Right ventricle myocardium superior (tissue), 1 donor: ENCODE measurements at regions not wholly inside any gene's neighbourhood (a gene's known extent, or its start where the extent isn't known, plus 50 kb on each side); places are given as distances from the start of the nearest gene placed in this dataset.

Experiments used
- ATAC-seq: fragments of 200-7000 bp; cut with Tn5 transposase; one replicate; pipeline ENCODE4 v1.9.1; 2020; ENCODE audit warnings: mild to moderate bottlenecking; ENCODE audit not compliant: poor library complexity
- DNase-seq: peaks from one replicate; pipeline ENCODE4 v3.0.0-alpha.2; 2020
- intact Hi-C: fragments of 100-400 bp; cut with DNase I; formaldehyde crosslinking; loops from one replicate; pipeline ENCODE4 v1.11.2; 2022
- donor health status: DM: no; HTN: yes; CAD: no; lungs with severe emphysema.

DNA sequence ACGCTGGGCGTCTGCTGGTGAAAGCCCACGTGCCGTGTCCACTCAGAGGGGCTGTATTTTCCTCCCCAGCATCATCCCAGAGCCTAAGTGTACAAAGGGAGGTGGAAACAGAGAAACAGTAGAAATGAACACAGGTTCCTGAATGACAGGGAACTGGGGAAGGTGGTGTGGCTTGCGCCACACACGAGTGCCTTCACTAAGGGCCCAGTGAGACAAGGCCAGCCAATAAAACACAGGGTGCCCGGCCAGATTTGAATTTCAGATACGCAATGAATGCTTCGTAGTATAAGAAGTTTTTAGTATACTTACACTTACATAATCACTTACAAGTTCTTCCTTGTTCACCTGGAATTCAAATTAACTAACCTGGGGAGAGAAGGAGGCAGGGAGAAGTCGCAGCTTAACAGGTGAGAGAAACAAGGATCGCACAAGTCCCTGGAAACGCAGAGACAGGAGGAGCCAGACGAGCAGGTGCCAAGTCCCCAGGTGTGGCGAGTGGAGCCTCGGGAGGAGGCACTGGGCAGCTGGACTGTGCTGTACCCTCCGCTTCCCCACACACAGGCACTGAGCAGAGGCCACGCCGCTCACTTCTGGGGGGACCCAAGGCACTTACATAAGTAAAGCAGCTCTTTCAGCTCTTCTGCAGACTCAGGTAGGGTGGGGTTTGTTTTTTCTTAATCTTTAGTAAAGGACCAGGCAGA is 105.2 kb upstream of the MGMT start:
- no peak for DNase-seq
- intact Hi-C loops = no loop called here
- no peak for ATAC-seq

DNA sequence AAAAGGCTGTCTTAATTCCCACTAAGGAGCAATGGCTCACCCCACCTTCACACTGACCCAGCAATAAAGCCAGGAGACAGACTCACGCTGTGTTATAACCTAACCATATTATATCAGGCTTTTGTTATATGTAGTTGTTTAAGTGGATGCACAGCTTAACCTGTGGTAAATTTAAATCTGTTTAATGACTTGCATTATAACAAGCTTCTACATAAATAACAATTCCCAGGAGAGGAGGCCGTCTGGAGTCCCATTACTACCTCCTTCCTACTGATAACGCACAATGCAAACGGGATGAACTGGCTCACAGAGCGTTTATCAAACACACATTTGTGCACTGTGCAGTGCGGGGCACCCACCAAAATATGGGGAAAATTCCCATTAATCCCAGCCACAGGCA is 102.1 kb upstream of the MGMT start:
- intact Hi-C loops = no loop called here
- no peak for DNase-seq
- ATAC-seq = no peak

DNA sequence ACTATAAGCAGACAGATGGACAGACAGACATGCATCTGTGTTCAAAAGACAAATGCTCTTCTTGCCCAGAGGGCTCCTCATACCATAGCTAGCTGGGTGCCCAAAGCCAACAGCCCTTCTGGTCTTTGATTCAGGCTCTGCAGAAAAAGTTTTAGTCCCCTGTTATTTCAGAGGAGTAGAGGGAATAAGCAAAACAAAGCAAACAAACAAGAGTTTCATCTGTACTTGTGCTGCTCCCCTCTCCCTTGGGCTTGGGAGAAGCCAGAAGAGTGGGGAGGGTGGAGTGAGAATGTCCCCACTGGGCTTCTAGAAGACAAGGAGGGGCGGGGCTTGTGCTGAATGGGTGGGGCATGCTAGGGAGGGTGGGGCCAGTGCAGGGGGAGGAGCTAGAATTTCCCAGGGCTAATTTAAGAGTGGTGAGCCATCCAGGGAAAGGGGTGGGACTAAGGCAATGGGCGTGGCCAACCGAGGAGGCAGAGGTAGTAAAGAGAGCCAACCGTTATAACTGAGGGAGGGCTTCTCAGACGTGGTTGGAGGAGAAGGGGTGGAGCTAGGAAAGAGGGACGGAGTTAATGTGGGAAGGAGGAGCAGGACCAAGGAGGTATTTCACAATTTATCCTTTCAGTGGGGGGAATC is 101.2 kb upstream of the MGMT start:
- ATAC-seq (no peak), DNase-seq (no peak)
- intact Hi-C loops = no loop called here

DNA sequence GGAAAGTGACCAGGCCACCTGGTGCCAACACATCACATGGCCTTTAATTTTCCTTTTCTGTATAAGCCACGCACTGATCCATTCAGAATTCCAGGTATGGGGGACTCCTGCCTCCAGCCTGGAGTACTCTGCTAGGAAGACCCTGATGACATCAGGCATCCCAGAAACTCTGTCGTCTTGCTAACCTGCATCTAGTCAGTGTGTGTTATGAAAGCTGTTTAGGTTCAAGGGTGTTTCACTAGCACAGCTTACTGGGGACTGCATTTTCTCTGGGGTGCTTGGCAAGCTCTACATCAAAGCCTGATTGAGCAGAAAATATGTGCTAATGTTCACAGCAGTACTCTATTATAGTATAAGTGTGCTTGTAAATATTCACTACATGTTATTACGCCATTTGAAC is 100.6 kb upstream of the MGMT start:
- DNase-seq (no peak), ATAC-seq (no peak)
- intact Hi-C loops = no loop called here

DNA sequence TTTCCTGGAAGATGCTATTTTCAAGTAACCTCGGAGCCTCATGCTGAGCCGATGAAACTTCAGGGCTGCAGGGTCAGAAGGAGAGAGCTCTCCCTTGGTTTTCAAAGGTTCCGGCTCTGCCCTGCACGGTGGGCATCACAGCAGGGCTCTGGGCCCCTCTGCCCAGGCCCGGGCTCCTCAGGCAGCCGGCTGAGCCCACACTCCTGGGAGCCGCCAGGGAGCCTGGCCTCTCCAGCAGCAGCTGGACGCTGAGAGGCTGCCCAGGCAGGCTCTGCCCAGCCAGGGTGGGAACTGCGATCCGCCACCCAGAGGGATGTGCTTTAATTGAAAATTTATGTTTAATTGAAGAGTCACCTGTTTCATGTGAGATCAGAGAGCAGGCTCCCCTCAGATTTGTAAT is 97.5 kb upstream of the MGMT start:
- DNase-seq (no peak), ATAC-seq (no peak)
- intact Hi-C loops = no loop called here

DNA sequence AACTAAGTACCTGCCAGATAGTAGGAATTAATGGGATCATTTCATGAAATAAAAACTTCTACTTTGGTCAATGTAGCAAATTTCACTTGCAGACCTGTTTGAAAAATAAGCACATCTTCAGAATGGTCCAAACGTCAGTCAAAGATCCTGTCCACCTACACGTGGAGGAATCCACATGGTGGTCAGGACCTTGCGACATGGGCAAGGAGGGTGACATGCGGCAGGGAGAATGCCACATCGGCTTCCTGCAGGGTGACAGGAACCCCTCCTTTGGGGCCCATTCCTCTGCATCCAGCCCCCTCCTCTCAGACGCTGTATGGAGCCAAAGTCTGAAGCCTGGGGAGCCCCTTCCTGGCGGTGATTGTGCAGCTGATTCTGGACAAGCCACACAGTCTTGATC is 95.5 kb upstream of the MGMT start:
- intact Hi-C loops = no loop called here
- ATAC-seq = no peak

DNA sequence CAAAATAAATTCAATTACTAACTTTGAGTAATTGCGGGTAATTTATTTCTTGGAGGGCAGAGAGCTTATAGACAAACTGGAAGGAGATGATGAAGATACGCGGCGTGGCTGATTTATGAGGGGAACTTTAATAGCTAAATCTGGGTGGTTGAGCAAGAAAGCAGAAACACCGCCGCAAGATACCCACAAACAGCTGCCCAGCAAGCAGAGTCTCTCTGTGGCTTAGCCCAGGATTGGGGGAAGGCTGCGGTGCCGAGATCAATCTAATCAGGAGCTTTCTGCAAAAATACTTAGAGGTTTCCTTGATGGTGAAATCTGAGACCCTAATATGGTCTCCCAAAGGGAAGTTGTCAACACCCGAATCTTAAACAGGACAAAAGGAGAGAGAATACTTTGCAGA is 94.9 kb upstream of the MGMT start:
- ATAC-seq = no peak
- DNase-seq = no peak
- intact Hi-C loops = no loop called here

More for the DNA sequence above, 95.5 kb upstream of the MGMT start:
- no peak for DNase-seq

DNA sequence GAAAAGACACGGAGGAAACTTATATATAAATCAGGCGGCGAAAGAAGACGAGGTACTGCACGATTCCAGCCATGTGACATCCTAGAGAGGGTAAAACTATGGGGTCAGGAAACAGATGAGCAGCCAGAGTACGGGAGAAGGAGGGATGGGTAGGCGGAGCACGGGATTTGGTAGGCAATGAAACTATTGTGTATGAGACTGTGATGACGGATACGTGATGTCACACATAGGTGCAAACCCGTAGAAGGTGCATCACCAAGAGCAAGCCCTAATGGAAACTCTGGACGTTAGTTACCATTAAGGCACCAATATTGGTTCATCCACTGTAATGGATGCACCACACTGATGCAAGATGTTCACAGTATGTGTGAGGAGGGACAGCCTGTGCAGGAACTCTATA is 93.8 kb upstream of the MGMT start:
- intact Hi-C loops = no loop called here
- no peak for ATAC-seq
- no peak for DNase-seq

DNA sequence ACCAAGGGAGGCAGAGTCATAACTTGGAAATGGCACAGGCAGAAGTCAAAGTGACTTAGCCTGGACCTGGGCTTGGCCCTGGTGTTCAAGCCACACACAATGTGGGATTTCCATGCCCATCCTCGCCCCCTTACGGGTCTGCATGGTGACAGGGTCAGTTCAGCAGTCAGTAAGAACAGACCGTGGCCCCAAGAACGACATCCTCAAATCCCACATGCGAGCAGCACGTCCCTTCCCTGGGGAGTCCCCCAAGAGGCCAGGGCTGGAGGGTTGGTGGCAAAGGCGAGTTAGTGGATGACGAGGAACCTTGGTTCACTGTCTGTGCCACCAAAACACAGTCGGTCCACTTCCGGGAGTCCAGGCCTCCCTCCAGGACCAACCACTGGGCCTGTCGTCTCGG is 93.3 kb upstream of the MGMT start:
- DNase-seq (no peak), ATAC-seq (no peak)
- intact Hi-C loops = no loop called here

DNA sequence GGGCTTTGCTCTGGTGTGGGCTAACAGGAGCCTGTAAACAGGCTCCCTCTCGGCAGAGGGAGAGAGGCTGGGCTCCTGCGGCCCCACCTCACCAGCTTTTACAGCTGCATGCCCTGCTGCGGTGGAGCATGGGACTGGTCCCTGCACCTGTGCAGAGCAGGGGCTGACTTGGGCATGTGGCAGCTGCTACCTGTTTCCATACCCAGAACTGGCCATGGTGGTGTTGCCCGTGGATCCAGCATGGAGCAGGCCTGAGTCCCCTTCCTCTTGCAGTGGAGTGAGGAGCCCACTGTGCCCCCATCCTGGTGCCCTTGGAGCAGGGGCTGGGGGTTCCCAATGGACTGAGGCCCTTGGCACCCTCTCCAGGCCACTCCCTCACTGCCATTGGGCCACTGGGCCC is 91.9 kb upstream of the MGMT start:
- intact Hi-C loops = no loop called here
- DNase-seq (no peak), ATAC-seq (no peak)

DNA sequence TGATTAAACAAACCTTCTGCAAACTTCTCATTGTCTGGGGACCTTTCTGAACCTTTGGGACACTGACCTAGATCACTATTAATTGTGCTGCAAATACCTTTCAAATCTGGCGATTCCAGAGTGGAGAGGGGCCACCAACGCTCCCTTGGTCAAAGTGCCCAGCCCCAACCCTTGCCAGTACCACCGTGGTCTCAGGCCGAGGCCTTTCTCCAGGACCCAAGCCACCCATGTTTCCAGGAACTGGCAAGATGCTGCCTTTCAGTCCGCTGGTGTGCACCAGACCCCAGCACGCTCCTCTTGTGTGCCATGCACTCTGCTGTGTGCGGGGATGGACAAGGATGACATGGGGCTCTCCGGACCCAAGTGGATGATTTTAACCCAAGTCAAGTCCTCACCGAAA is 91.1 kb upstream of the MGMT start:
- ATAC-seq = no peak
- DNase-seq = no peak
- intact Hi-C loops = no loop called here

DNA sequence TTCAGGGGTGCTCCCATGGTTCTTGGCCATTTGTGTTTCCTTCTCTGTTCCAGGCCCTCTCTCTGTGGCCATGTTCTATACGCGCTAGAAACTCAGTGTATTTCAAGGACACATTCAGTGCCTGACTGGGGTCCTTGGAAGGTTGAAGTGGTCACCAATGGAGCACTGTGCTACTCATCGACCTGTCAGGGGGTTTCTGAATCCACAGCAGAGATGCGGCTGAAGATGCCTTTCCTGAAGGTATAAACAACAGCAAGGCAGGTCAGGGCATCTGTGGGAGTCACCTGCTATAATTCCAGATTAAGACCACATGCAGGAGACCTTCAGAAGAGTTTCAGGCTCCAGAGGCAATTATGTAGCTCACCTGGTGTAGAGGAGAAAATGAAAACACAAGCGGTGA is 86.8 kb upstream of the MGMT start:
- DNase-seq = no peak
- no peak for ATAC-seq
- intact Hi-C loops = no loop called here

DNA sequence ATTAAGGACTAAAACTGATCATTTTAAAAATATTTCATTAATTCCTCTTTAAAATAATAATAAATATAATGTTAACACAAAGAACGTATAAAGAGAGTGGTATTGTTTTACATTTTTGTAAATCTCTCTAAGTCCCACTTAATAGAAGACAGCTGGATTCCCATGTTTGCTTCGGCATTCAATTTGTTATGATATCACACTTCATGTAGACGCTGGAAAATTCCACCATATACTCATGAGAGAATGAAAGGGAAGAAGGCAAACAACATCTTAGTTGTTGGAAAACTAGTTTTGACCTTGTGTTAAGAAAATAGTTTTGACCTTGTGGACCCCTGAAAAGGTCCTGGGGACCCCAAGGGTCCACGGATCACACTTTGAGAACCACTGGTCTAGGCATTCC is 85.3 kb upstream of the MGMT start:
- no peak for DNase-seq
- ATAC-seq = no peak
- intact Hi-C loops = no loop called here

DNA sequence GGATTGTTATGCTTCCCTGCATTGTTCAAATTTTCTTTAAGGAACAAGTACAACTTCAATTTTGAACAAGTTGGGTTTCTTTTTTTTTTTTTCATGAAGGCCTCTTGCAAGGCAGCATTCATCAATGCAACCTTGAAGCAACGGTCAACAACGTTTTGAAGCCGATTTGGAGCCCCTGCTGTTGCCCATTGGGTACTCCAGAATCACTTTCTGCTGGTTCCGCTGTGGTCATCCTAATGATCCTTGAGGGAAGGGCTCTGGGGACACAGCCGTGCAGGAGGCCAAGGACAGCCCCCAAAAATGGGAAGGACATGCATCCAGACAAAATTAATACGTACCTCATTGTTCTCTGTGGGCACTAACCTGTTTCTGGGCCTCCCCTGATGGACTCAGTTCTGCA is 84.6 kb upstream of the MGMT start:
- intact Hi-C loops = no loop called here
- no peak for DNase-seq
- ATAC-seq = no peak

DNA sequence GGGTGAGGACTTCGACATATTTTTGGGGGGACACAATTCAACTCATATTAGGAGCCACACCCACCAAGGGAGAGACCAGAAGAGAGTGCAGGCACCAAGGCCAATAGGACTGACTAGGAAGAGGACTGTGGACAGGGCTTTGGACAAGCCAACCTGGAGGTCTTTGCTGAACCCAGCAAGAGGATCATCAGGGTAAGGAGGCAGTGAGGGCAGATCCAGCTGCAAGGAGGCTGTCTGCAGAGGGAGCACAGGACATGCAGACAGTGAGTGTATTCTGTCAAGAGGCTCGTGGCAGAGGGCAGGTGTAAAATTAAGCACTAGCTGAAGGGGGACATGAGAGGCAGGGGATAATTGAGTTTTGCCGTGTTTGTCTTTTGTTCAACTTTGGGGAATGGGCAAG is 83.4 kb upstream of the MGMT start:
- intact Hi-C loops = no loop called here
- no peak for DNase-seq
- ATAC-seq = no peak

DNA sequence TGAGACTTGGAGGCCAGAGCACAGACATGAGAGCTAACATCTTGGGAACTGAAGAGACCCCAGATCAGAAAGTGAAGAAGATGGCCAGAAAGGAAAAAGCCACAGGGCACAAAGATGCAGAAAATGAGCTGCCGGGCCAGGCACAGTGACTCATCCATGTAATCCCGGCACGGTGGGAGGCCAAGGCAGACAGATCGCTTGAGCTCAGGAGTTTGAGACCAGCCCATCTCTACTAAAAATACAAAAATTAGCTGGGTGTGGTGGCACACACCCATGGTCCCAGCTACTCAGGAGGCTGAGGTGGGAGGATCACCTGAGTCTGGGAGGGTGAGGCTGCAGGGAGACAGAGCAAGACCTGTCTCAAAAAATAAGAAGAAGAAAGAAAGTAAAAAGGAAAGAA is 81.4 kb upstream of the MGMT start:
- no peak for ATAC-seq
- DNase-seq = no peak
- intact Hi-C loops = no loop called here

DNA sequence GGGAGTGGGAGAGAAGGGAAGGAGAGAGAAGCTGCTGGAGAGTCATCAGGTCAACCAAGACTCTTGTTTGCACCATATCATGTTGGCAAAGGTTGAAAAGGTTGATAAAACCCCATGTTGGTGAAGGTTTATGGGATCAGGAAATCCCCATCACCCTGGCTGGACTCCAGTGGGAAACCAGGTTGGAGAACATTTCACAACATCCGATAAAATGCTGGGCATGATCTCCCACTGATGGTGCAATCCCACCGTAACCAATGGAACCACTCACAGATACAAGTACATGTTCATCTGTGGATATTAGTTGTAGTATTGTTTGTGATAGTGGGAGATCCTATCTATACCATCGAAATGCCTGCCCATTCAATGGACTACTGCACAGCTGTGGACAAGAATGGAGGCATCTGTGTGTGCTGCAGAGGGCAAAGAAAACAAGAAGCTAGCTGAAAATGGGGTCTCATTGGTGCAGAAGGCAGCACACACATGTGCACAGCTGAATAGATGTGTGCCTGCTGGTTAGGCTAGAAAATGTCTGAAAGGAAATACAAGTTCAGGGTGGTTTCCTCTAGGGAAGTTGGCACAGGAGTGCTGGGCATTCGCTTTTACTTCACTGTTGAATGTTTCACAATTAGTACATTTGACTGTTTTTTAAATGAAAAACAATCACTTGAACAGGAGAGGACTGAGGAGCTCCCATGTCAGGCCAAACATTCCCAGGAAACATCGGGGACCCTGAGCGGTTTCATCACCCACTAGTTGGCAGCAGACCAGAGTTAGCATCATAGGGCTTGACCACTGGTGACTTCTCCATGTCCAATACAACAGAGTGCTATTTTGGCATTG is 80.4 kb upstream of the MGMT start:
- ATAC-seq (no peak), DNase-seq (no peak)
- intact Hi-C loops = no loop called here

DNA sequence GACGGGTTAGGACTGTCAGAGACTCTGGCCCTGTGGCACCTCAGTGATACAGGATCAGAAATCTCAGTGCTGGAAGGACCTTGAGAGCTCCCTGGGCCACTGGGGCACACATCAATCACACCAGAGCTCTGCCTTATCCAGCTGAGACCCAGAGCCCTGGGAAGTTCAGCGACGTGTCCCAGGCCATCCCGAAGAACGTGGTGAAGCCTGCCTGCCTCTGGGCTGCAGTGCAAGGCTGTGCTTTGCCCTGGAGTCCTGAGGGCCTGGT is 79.8 kb upstream of the MGMT start:
- DNase-seq (no peak), ATAC-seq (no peak)
- intact Hi-C loops = no loop called here

DNA sequence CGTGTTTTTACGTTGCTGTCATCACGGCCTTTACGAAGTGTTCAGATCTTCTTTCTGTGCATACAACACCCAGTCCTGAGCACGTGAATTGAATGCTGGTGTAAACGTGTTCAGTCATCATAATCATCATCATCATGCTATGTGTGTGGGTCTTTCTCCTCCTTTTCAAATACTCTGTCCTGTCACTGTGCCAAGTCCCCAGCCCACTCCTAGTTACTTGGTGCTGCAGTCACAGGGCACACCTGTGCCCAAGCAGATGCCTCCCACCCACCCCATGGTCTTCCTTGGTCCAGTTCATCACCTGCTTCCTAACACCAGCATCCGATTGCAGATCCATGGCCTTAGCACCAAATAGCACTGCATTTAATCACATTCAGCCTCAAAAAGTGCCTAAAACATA is 78.6 kb upstream of the MGMT start:
- DNase-seq = no peak
- no peak for ATAC-seq
- intact Hi-C loops = no loop called here

DNA sequence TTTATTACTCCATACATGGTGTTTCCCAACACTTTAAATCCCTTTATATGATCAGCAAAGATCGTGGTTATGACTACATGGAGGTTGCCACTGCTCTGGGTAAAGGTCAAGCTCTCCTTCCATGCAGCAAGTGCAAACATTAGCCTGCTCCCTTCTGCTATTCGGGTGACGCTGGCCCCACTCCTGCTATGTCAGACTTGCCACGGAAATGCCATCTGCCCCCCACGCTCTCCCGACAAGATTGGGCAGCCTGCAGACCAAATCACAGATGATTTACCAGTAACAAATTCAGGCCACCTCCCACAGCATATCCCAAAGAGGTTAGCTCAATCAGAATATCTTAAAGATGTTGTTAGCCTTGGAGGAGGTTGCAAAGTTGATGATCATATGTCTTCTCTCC is 77.8 kb upstream of the MGMT start:
- intact Hi-C loops = no loop called here
- ATAC-seq = no peak
- no peak for DNase-seq
